Naive B cell (primary cell): ENCODE measurements at regions not wholly inside any gene's neighbourhood (a gene's known extent, or its start where the extent isn't known, plus 50 kb on each side); places are given as distances from the start of the nearest gene placed in this dataset.

ENCODE experiments used
- ATAC-seq, 2 donors: fragments of 150-1000 bp; cut with Tn5 transposase; 2 replicates each; pipeline ENCODE4 v1.10.0; 2021; ENCODE audit warnings: low read depth in 2 of 2, mild to moderate bottlenecking in 2 of 2, moderate library complexity in 2 of 2
- DNase-seq: peaks from one replicate; pipeline ENCODE4 v3.0.0; 2022
- H3K27ac Mint-ChIP-seq, 6 donors: one replicate each; pipeline ENCODE4 v1.8.0; 2020 to 2022; ENCODE audit warnings: mild to moderate bottlenecking in 6 of 6, mixed read lengths in 6 of 6, moderate library complexity in 5 of 6, inconsistent platforms in 2 of 6
- H3K27me3 Mint-ChIP-seq, 3 donors: one replicate each; pipeline ENCODE4 v1.8.0; 2021 to 2022; ENCODE audit warnings: mixed read lengths in 3 of 3, mild to moderate bottlenecking in 1 of 3
- H3K36me3 Mint-ChIP-seq, 2 donors: one replicate each; pipeline ENCODE4 v1.8.0; 2020 to 2022; ENCODE audit warnings: mixed read lengths in 2 of 2, inconsistent platforms in 1 of 2, mild to moderate bottlenecking in 1 of 2
- H3K4me1 Mint-ChIP-seq, 3 donors: one replicate each; pipeline ENCODE4 v1.8.0; 2020 to 2022; ENCODE audit warnings: mixed read lengths in 3 of 3, inconsistent platforms in 1 of 3, mild to moderate bottlenecking in 1 of 3, moderate library complexity in 1 of 3
- H3K4me3 Mint-ChIP-seq, 8 donors: one replicate each; pipeline ENCODE4 v1.8.0; 2020 to 2022; ENCODE audit warnings: mild to moderate bottlenecking in 8 of 8, mixed read lengths in 8 of 8, moderate library complexity in 8 of 8, inconsistent platforms in 2 of 8
- H3K9me3 Mint-ChIP-seq, 7 donors: one replicate each; pipeline ENCODE4 v1.8.0; 2020 to 2022; ENCODE audit warnings: mixed read lengths in 7 of 7, mild to moderate bottlenecking in 5 of 7, inconsistent platforms in 2 of 7, moderate library complexity in 1 of 7

GRCh38 chr12:123073962-123074801 lies 76.7 kb downstream of the PITPNM2 start:
- no peaks in the 10 kb centered on the region for H3K9me3 Mint-ChIP-seq
- no peak for DNase-seq
- ATAC-seq = no peak
- H3K4me3 Mint-ChIP-seq = no peak overlapping the region
- H3K27me3 Mint-ChIP-seq = no peaks in the 10 kb centered on the region
- H3K4me1 Mint-ChIP-seq = peaks cover 26 to 41% (median 30%) of the 10 kb centered on the region in 3 donors
- H3K36me3 Mint-ChIP-seq = no peaks in the 10 kb centered on the region
- peak overlapping the region in 1 of 6 donors; percentile 24 for H3K27ac Mint-ChIP-seq

GRCh38 chr12:123073292-123073691 lies 77.6 kb downstream of the PITPNM2 start:
- Mint-ChIP-seq H3K27ac (peak overlapping the region in 1 of 6 donors; percentile 12), H3K9me3 (no peaks in the 10 kb centered on the region), H3K27me3 (no peaks in the 10 kb centered on the region), H3K4me1 (peaks cover 26 to 37% (median 30%) of the 10 kb centered on the region in 3 donors), H3K4me3 (no peak overlapping the region), H3K36me3 (no peaks in the 10 kb centered on the region)
- no peak for DNase-seq
- no peak for ATAC-seq

GRCh38 chr12:123071857-123072256 lies 79.0 kb downstream of the PITPNM2 start:
- Mint-ChIP-seq H3K9me3 (no peaks in the 10 kb centered on the region), H3K4me3 (no peak overlapping the region), H3K4me1 (peaks cover 23 to 32% (median 25%) of the 10 kb centered on the region in 3 donors), H3K36me3 (no peaks in the 10 kb centered on the region), H3K27me3 (no peaks in the 10 kb centered on the region), H3K27ac (no peak overlapping the region)
- ATAC-seq = no peak
- DNase-seq = no peak

- no peak for DNase-seq
- H3K27ac Mint-ChIP-seq = peak overlapping the region in 2 of 6 donors; percentile 11 to 32
- H3K27me3 Mint-ChIP-seq = no peaks in the 10 kb centered on the region
- H3K4me1 Mint-ChIP-seq = peaks cover 17 to 26% (median 19%) of the 10 kb centered on the region in 3 donors
- ATAC-seq = no peak
- H3K4me3 Mint-ChIP-seq = no peak overlapping the region
- H3K36me3 Mint-ChIP-seq = no peaks in the 10 kb centered on the region
- no peaks in the 10 kb centered on the region for H3K9me3 Mint-ChIP-seq
These were observed 79.6 kb downstream of the PITPNM2 start for GRCh38 chr12:123071099-123071800.

GRCh38 chr12:123070267-123071081 lies 80.4 kb downstream of the PITPNM2 start:
- no peak overlapping the region for H3K4me3 Mint-ChIP-seq
- ATAC-seq (no peak), DNase-seq (no peak)
- H3K36me3 Mint-ChIP-seq = no peaks in the 10 kb centered on the region
- H3K9me3 Mint-ChIP-seq = no peaks in the 10 kb centered on the region
- no peaks in the 10 kb centered on the region for H3K27me3 Mint-ChIP-seq
- H3K27ac Mint-ChIP-seq = peak overlapping the region in 3 of 6 donors; percentile 11 to 37 (median 18)
- H3K4me1 Mint-ChIP-seq = peaks cover 15 to 26% (median 21%) of the 10 kb centered on the region in 3 donors

- Mint-ChIP-seq H3K27me3 (no peaks in the 10 kb centered on the region), H3K9me3 (no peaks in the 10 kb centered on the region), H3K4me1 (peaks cover 14 to 27% (median 22%) of the 10 kb centered on the region in 3 donors), H3K36me3 (no peaks in the 10 kb centered on the region), H3K4me3 (no peak overlapping the region), H3K27ac (peak overlapping the region in 1 of 6 donors; percentile 71)
- DNase-seq = no peak
- ATAC-seq = no peak
These were observed 81.2 kb downstream of the PITPNM2 start for GRCh38 chr12:123069436-123070266.

- Mint-ChIP-seq H3K36me3 (no peaks in the 10 kb centered on the region), H3K4me1 (peaks cover 28 to 41% (median 31%) of the 10 kb centered on the region in 3 donors), H3K4me3 (no peak overlapping the region)
These were observed 83.2 kb downstream of the PITPNM2 start for GRCh38 chr12:123067654-123068053.

GRCh38 chr12:123066384-123066710 lies 84.5 kb downstream of the PITPNM2 start:
- no peaks in the 10 kb centered on the region for H3K27me3 Mint-ChIP-seq
- DNase-seq (no peak), ATAC-seq (no peak)
- no peaks in the 10 kb centered on the region for H3K9me3 Mint-ChIP-seq
- peaks cover 34 to 54% (median 44%) of the 10 kb centered on the region in 3 donors for H3K4me1 Mint-ChIP-seq
- H3K4me3 Mint-ChIP-seq = no peak overlapping the region
- no peaks in the 10 kb centered on the region for H3K36me3 Mint-ChIP-seq
- H3K27ac Mint-ChIP-seq = no peak overlapping the region

More at GRCh38 chr12:123067654-123068053, 83.2 kb downstream of the PITPNM2 start:
- Mint-ChIP-seq H3K9me3 (no peaks in the 10 kb centered on the region), H3K27me3 (no peaks in the 10 kb centered on the region), H3K27ac (peak overlapping the region in 1 of 6 donors; percentile 26)
- ATAC-seq = no peak
- no peak for DNase-seq

- Mint-ChIP-seq H3K27me3 (no peaks in the 10 kb centered on the region), H3K27ac (peak overlapping the region in 5 of 6 donors; percentile 55 to 85 (median 70)), H3K4me3 (peak overlapping the region in 2 of 8 donors; percentile 6 to 77), H3K36me3 (no peaks in the 10 kb centered on the region), H3K4me1 (peaks cover 37 to 59% (median 47%) of the 10 kb centered on the region in 3 donors), H3K9me3 (no peaks in the 10 kb centered on the region)
- ATAC-seq = no peak
- DNase-seq = no peak
These were observed 85.1 kb downstream of the PITPNM2 start for GRCh38 chr12:123065676-123066383.

GRCh38 chr12:123064885-123065619 lies 84.6 kb downstream of the ARL6IP4 start:
- DNase-seq = no peak
- Mint-ChIP-seq H3K4me3 (peak overlapping the region in 1 of 8 donors; percentile 77), H3K27me3 (no peaks in the 10 kb centered on the region), H3K4me1 (peaks cover 39 to 66% (median 47%) of the 10 kb centered on the region in 3 donors), H3K9me3 (no peaks in the 10 kb centered on the region), H3K27ac (peak overlapping the region in 4 of 6 donors; percentile 26 to 95 (median 62)), H3K36me3 (no peaks in the 10 kb centered on the region)
- no peak for ATAC-seq

- Mint-ChIP-seq H3K27me3 (no peaks in the 10 kb centered on the region), H3K27ac (peak overlapping the region in 2 of 6 donors; percentile 66 to 92), H3K4me1 (peaks cover 39 to 66% (median 47%) of the 10 kb centered on the region in 3 donors), H3K4me3 (peak overlapping the region in 3 of 8 donors; percentile 32 to 65 (median 39)), H3K9me3 (no peaks in the 10 kb centered on the region), H3K36me3 (no peaks in the 10 kb centered on the region)
- ATAC-seq (no peak), DNase-seq (no peak)
These were observed 83.9 kb downstream of the ARL6IP4 start for GRCh38 chr12:123064366-123064765.
